Common myeloid progenitor, CD34-positive (primary cell): ENCODE measurements at regions not wholly inside any gene's neighbourhood (a gene's known extent, or its start where the extent isn't known, plus 50 kb on each side); places are given as distances from the start of the nearest gene placed in this dataset.

Source experiments
- CTCF ChIA-PET: fragments of 350-600 bp; sonication (Branson Sonifier 250); formaldehyde crosslinking; loops from one replicate; lab custom pipeline; 2021; ENCODE audit warnings: antibody characterized with exemption; lab: Charles Lee
- POLR2A ChIA-PET: fragments of 350-600 bp; sonication (Branson Sonifier 250); formaldehyde crosslinking; loops from one replicate; lab custom pipeline; 2021; ENCODE audit warnings: antibody characterized with exemption; lab: Charles Lee
- DNase-seq, 3 donors: peaks; one replicate each; pipeline versions ENCODE4 v3.0.0 to v3.0.0-alpha.2; 2013
- H3K27ac ChIP-seq, 2 experiments: 1 replicate in 1 of 2; 2 replicates in 1 of 2; pipeline ENCODE4 v1.7.0; 2013; ENCODE audit warnings: inconsistent platforms in 2 of 2, low read length in 2 of 2, mild to moderate bottlenecking in 2 of 2, low read depth in 1 of 2, moderate library complexity in 1 of 2; ENCODE audit not compliant: severe bottlenecking in 2 of 2, insufficient read depth in 1 of 2, poor library complexity in 1 of 2
- H3K27me3 ChIP-seq, 5 experiments: replicated peaks in 2 of 5; 1 replicate in 3 of 5; 2 replicates in 2 of 5; pipeline versions ENCODE4 v1.6.1 to v1.7.0; 2013; ENCODE audit warnings: low read length in 4 of 5, mild to moderate bottlenecking in 2 of 5, moderate library complexity in 2 of 5, inconsistent platforms in 1 of 5; ENCODE audit not compliant: insufficient read depth in 5 of 5, control insufficient read depth in 4 of 5
- H3K36me3 ChIP-seq, 4 experiments: 1 replicate in 2 of 4; 2 replicates in 2 of 4; pipeline versions ENCODE4 v1.6.1 to v1.7.0; 2013; ENCODE audit warnings: low read length in 3 of 4, control low read depth in 1 of 4, mild to moderate bottlenecking in 1 of 4; ENCODE audit not compliant: control insufficient read depth in 4 of 4, insufficient read depth in 4 of 4
- H3K4me1 ChIP-seq, 4 experiments: 1 replicate in 3 of 4; 2 replicates in 1 of 4; pipeline versions ENCODE4 v1.6.1 to v1.7.1; 2013; ENCODE audit warnings: low read length in 3 of 4, mild to moderate bottlenecking in 3 of 4, control low read depth in 1 of 4, inconsistent platforms in 1 of 4, moderate library complexity in 1 of 4; ENCODE audit not compliant: control insufficient read depth in 4 of 4, insufficient read depth in 4 of 4; ENCODE audit errors: control extremely low read depth in 1 of 4
- H3K4me3 ChIP-seq, 7 experiments: 1 replicate in 4 of 7; 2 replicates in 3 of 7; pipeline versions ENCODE4 v1.5.1 to v1.7.0; 2013; ENCODE audit warnings: mild to moderate bottlenecking in 7 of 7, low read length in 6 of 7, moderate library complexity in 6 of 7, inconsistent platforms in 2 of 7, low read depth in 2 of 7, control low read depth in 1 of 7; ENCODE audit not compliant: insufficient read depth in 4 of 7, control insufficient read depth in 1 of 7; ENCODE audit errors: extremely low read depth in 1 of 7
- H3K9me3 ChIP-seq, 5 experiments: 1 replicate in 4 of 5; 2 replicates in 1 of 5; pipeline versions ENCODE4 v1.6.1 to v1.7.1; 2013; ENCODE audit warnings: low read length in 4 of 5, mild to moderate bottlenecking in 2 of 5, inconsistent platforms in 1 of 5, low read depth in 1 of 5, moderate library complexity in 1 of 5; ENCODE audit not compliant: control insufficient read depth in 4 of 5, insufficient read depth in 2 of 5; ENCODE audit errors: control extremely low read depth in 1 of 5
- WGBS: methylation state at CpG from one replicate; pipeline ENCODE4 v1.1.5; 2013; ENCODE audit not compliant: insufficient coverage; 5-methylcytosine and 5-hydroxymethylcytosine counted together

- Histone ChIP-seq H3K27ac (no peak overlapping the region), H3K9me3 (no peaks in the 10 kb centered on the region), H3K27me3 (no peaks in the 10 kb centered on the region), H3K36me3 (no peaks in the 10 kb centered on the region), H3K4me3 (no peak overlapping the region), H3K4me1 (no peaks in the 10 kb centered on the region)
- WGBS, result 80% methylated on average over 6 of the region's 8 CpGs
- POLR2A ChIA-PET, result no interaction called here
- DNase-seq, result peak; percentile 22 to 57 (median 23)
- CTCF ChIA-PET, result no interaction called here
These were observed 69.7 kb upstream of the ADCY2 start for GRCh38 chr5:7325975-7326913.

- CTCF ChIA-PET, result no interaction called here
- no peak for DNase-seq
- no peaks in the 10 kb centered on the region for H3K27me3 ChIP-seq
- H3K9me3 ChIP-seq, result no peaks in the 10 kb centered on the region
- 81% methylated on average over 4 of the region's 4 CpGs for WGBS
- POLR2A ChIA-PET, result no interaction called here
- H3K4me3 ChIP-seq, result no peak overlapping the region
- H3K27ac ChIP-seq, result no peak overlapping the region
- no peaks in the 10 kb centered on the region for H3K36me3 ChIP-seq
- no peaks in the 10 kb centered on the region for H3K4me1 ChIP-seq
These were observed 66.8 kb upstream of the ADCY2 start for GRCh38 chr5:7329141-7329540.

GRCh38 chr5:7329712-7330111, 66.2 kb upstream of the ADCY2 start:
- CTCF ChIA-PET, result no interaction called here
- H3K27ac ChIP-seq, result no peak overlapping the region
- DNase-seq, result no peak
- H3K9me3 ChIP-seq, result no peaks in the 10 kb centered on the region
- H3K4me1 ChIP-seq, result no peaks in the 10 kb centered on the region
- no peaks in the 10 kb centered on the region for H3K27me3 ChIP-seq
- no peak overlapping the region for H3K4me3 ChIP-seq
- WGBS, result 83% methylated on average over 1 of the region's 3 CpGs
- POLR2A ChIA-PET, result no interaction called here
- H3K36me3 ChIP-seq, result no peaks in the 10 kb centered on the region

- peaks cover 0 to 2% (median 0%) of the 10 kb centered on the region in 5 experiments for H3K9me3 ChIP-seq
- DNase-seq, result no peak
- H3K27ac ChIP-seq, result no peak overlapping the region
- H3K27me3 ChIP-seq, result no peaks in the 10 kb centered on the region
- no peaks in the 10 kb centered on the region for H3K4me1 ChIP-seq
- no peaks in the 10 kb centered on the region for H3K36me3 ChIP-seq
- WGBS, result no CpG with 5 or more reads among the region's 3 CpGs
- no peak overlapping the region for H3K4me3 ChIP-seq
- CTCF ChIA-PET, result no interaction called here
- POLR2A ChIA-PET, result no interaction called here
These were observed 65.7 kb upstream of the ADCY2 start for GRCh38 chr5:7330256-7330655.

- Histone ChIP-seq H3K4me3 (no peak overlapping the region), H3K36me3 (no peaks in the 10 kb centered on the region), H3K27ac (no peak overlapping the region), H3K4me1 (no peaks in the 10 kb centered on the region), H3K9me3 (peaks cover 0 to 2% (median 0%) of the 10 kb centered on the region in 5 experiments), H3K27me3 (no peaks in the 10 kb centered on the region)
- POLR2A ChIA-PET, result no interaction called here
- CTCF ChIA-PET, result no interaction called here
- WGBS, result 72% methylated on average over 7 of the region's 7 CpGs
- DNase-seq, result no peak
These were observed 64.8 kb upstream of the ADCY2 start for GRCh38 chr5:7331131-7331530.
